ENCODE measurements at regions not wholly inside any gene's neighbourhood (a gene's known extent, or its start where the extent isn't known, plus 50 kb on each side); places are given as distances from the start of the nearest gene placed in this dataset.

GRCh38 chr17:77769762-77770161, 188.7 kb upstream of the TNRC6C start:
- Mint-ChIP-seq H3K27ac (no peak overlapping the region), H3K4me1 (peaks cover 7% of the 10 kb centered on the region), H3K4me3 (no peak overlapping the region), H3K9me3 (no peaks in the 10 kb centered on the region), H3K27me3 (peaks cover 21% of the 10 kb centered on the region), H3K36me3 (ENCODE audit: low read depth) (no peaks in the 10 kb centered on the region)
- no peak for DNase-seq
- intact Hi-C loops (cut with micrococcal nuclease), result no loop called here

- Mint-ChIP-seq H3K9me3 (no peaks in the 10 kb centered on the region), H3K27ac (no peak overlapping the region), H3K36me3 (ENCODE audit: low read depth) (no peaks in the 10 kb centered on the region), H3K4me1 (peaks cover 9% of the 10 kb centered on the region), H3K27me3 (peaks cover 14% of the 10 kb centered on the region), H3K4me3 (no peak overlapping the region)
- intact Hi-C loops (cut with micrococcal nuclease), result no loop called here
- no peak for DNase-seq
Observed at GRCh38 chr17:77770331-77771105, 188.0 kb upstream of the TNRC6C start.

- intact Hi-C loops (cut with micrococcal nuclease), result no loop called here
Observed at GRCh38 chr17:77771145-77771544, 187.4 kb upstream of the TNRC6C start.

GRCh38 chr17:77771587-77771986, 186.9 kb upstream of the TNRC6C start:
- H3K27me3 Mint-ChIP-seq, result peaks cover 14% of the 10 kb centered on the region
- H3K27ac Mint-ChIP-seq, result no peak overlapping the region
- no peaks in the 10 kb centered on the region for H3K36me3 Mint-ChIP-seq (ENCODE audit: low read depth)
- intact Hi-C loops (cut with micrococcal nuclease), result no loop called here
- no peak overlapping the region for H3K4me3 Mint-ChIP-seq
- no peak for DNase-seq
- H3K9me3 Mint-ChIP-seq, result no peaks in the 10 kb centered on the region
- peaks cover 9% of the 10 kb centered on the region for H3K4me1 Mint-ChIP-seq

More at GRCh38 chr17:77771145-77771544, 187.4 kb upstream of the TNRC6C start:
- peaks cover 14% of the 10 kb centered on the region for H3K27me3 Mint-ChIP-seq
- DNase-seq, result no peak
- H3K36me3 Mint-ChIP-seq (ENCODE audit: low read depth), result no peaks in the 10 kb centered on the region
- no peaks in the 10 kb centered on the region for H3K9me3 Mint-ChIP-seq
- H3K4me3 Mint-ChIP-seq, result no peak overlapping the region
- peaks cover 9% of the 10 kb centered on the region for H3K4me1 Mint-ChIP-seq
- H3K27ac Mint-ChIP-seq, result no peak overlapping the region

- peaks cover 14% of the 10 kb centered on the region for H3K27me3 Mint-ChIP-seq
Observed at GRCh38 chr17:77771998-77772397, 186.5 kb upstream of the TNRC6C start.

GRCh38 chr17:77772461-77772897, 186.0 kb upstream of the TNRC6C start:
- Mint-ChIP-seq H3K27me3 (peaks cover 12% of the 10 kb centered on the region), H3K9me3 (no peaks in the 10 kb centered on the region), H3K4me1 (peaks cover 9% of the 10 kb centered on the region), H3K27ac (no peak overlapping the region), H3K36me3 (ENCODE audit: low read depth) (no peaks in the 10 kb centered on the region), H3K4me3 (no peak overlapping the region)
- peak; percentile 89 for DNase-seq
- intact Hi-C loops (cut with micrococcal nuclease), result loop anchor here (1.0 kb wide), 1 partner anchor 242 kb away; no protein-coding TSS in a partner anchor

More at GRCh38 chr17:77771998-77772397, 186.5 kb upstream of the TNRC6C start:
- Mint-ChIP-seq H3K4me3 (no peak overlapping the region), H3K27ac (no peak overlapping the region), H3K9me3 (no peaks in the 10 kb centered on the region), H3K36me3 (ENCODE audit: low read depth) (no peaks in the 10 kb centered on the region), H3K4me1 (peaks cover 9% of the 10 kb centered on the region)
- intact Hi-C loops (cut with micrococcal nuclease), result loop anchor here (1.0 kb wide), 1 partner anchor 242 kb away; no protein-coding TSS in a partner anchor
- DNase-seq, result no peak

GRCh38 chr17:77772899-77773358, 185.6 kb upstream of the TNRC6C start:
- Mint-ChIP-seq H3K36me3 (ENCODE audit: low read depth) (no peaks in the 10 kb centered on the region), H3K9me3 (no peaks in the 10 kb centered on the region), H3K4me3 (no peak overlapping the region), H3K27ac (peak overlapping the region; percentile 10), H3K4me1 (peaks cover 9% of the 10 kb centered on the region), H3K27me3 (peaks cover 12% of the 10 kb centered on the region)
- intact Hi-C loops (cut with micrococcal nuclease), result loop anchor here (1.0 kb wide), 1 partner anchor 241 kb away; no protein-coding TSS in a partner anchor
- DNase-seq, result no peak

- H3K4me3 Mint-ChIP-seq, result no peak overlapping the region
- H3K27me3 Mint-ChIP-seq, result peaks cover 12% of the 10 kb centered on the region
- peaks cover 9% of the 10 kb centered on the region for H3K4me1 Mint-ChIP-seq
- H3K27ac Mint-ChIP-seq, result no peak overlapping the region
- no peaks in the 10 kb centered on the region for H3K36me3 Mint-ChIP-seq (ENCODE audit: low read depth)
- intact Hi-C loops (cut with micrococcal nuclease), result no loop called here
- H3K9me3 Mint-ChIP-seq, result no peaks in the 10 kb centered on the region
- DNase-seq, result no peak
Observed at GRCh38 chr17:77774182-77774581, 184.3 kb upstream of the TNRC6C start.

GRCh38 chr17:77778636-77779489, 179.6 kb upstream of the TNRC6C start:
- H3K4me3 Mint-ChIP-seq, result no peak overlapping the region
- intact Hi-C loops (cut with micrococcal nuclease), result no loop called here

GRCh38 chr17:77779711-77780539, 178.6 kb upstream of the TNRC6C start:
- intact Hi-C loops (cut with micrococcal nuclease), result loop anchor here (5.0 kb wide), 1 partner anchor 102 kb away; no protein-coding TSS in a partner anchor
- DNase-seq, result no peak
- H3K4me3 Mint-ChIP-seq, result no peak overlapping the region
- H3K36me3 Mint-ChIP-seq (ENCODE audit: low read depth), result no peaks in the 10 kb centered on the region
- H3K9me3 Mint-ChIP-seq, result no peaks in the 10 kb centered on the region
- no peak overlapping the region for H3K27ac Mint-ChIP-seq
- H3K4me1 Mint-ChIP-seq, result peaks cover 13% of the 10 kb centered on the region
- H3K27me3 Mint-ChIP-seq, result no peaks in the 10 kb centered on the region

More at GRCh38 chr17:77778636-77779489, 179.6 kb upstream of the TNRC6C start:
- no peaks in the 10 kb centered on the region for H3K27me3 Mint-ChIP-seq
- peaks cover 8% of the 10 kb centered on the region for H3K4me1 Mint-ChIP-seq
- DNase-seq, result no peak
- no peaks in the 10 kb centered on the region for H3K36me3 Mint-ChIP-seq (ENCODE audit: low read depth)
- no peaks in the 10 kb centered on the region for H3K9me3 Mint-ChIP-seq
- H3K27ac Mint-ChIP-seq, result no peak overlapping the region

- Mint-ChIP-seq H3K36me3 (ENCODE audit: low read depth) (no peaks in the 10 kb centered on the region), H3K4me3 (no peak overlapping the region), H3K27ac (no peak overlapping the region), H3K9me3 (no peaks in the 10 kb centered on the region), H3K4me1 (peaks cover 15% of the 10 kb centered on the region), H3K27me3 (peaks cover 4% of the 10 kb centered on the region)
- no peak for DNase-seq
- intact Hi-C loops (cut with micrococcal nuclease), result loop anchor here (5.0 kb wide), 1 partner anchor 101 kb away; no protein-coding TSS in a partner anchor
Observed at GRCh38 chr17:77781536-77781935, 177.0 kb upstream of the TNRC6C start.

GRCh38 chr17:77782201-77782600, 176.3 kb upstream of the TNRC6C start:
- peaks cover 6% of the 10 kb centered on the region for H3K27me3 Mint-ChIP-seq
- H3K27ac Mint-ChIP-seq, result peak overlapping the region; percentile 23
- H3K4me3 Mint-ChIP-seq, result no peak overlapping the region
- no peaks in the 10 kb centered on the region for H3K36me3 Mint-ChIP-seq (ENCODE audit: low read depth)
- H3K9me3 Mint-ChIP-seq, result no peaks in the 10 kb centered on the region
- H3K4me1 Mint-ChIP-seq, result peaks cover 15% of the 10 kb centered on the region
- no peak for DNase-seq
- intact Hi-C loops (cut with micrococcal nuclease), result loop anchor here (5.0 kb wide), 1 partner anchor 100 kb away; no protein-coding TSS in a partner anchor

- Mint-ChIP-seq H3K4me1 (peaks cover 15% of the 10 kb centered on the region), H3K27ac (no peak overlapping the region), H3K9me3 (no peaks in the 10 kb centered on the region), H3K27me3 (peaks cover 10% of the 10 kb centered on the region), H3K36me3 (ENCODE audit: low read depth) (no peaks in the 10 kb centered on the region), H3K4me3 (no peak overlapping the region)
- intact Hi-C loops (cut with micrococcal nuclease), result loop anchor here (5.0 kb wide), 1 partner anchor 100 kb away; no protein-coding TSS in a partner anchor
- no peak for DNase-seq
Observed at GRCh38 chr17:77782611-77783010, 175.9 kb upstream of the TNRC6C start.

Data from activated CD4-positive, alpha-beta T cell treated with anti-CD3 and anti-CD28 coated beads, Interleukin-2, amount 10 ng/mL, durations not matched to agents 24 days and 14 days (primary cell).